Activated T-cell treated with anti-CD3 and anti-CD28 coated beads, Interleukin-2, amount 50 U/mL, for 4 hours (primary cell): ENCODE measurements at regions not wholly inside any gene's neighbourhood (a gene's known extent, or its start where the extent isn't known, plus 50 kb on each side); places are given as distances from the start of the nearest gene placed in this dataset.

ENCODE experiments used
- ATAC-seq, 2 donors: fragments of 200-7000 bp; cut with Tn5 transposase; one replicate each; pipeline ENCODE4 v1.10.0; 2021
- DNase-seq: peaks from one replicate; pipeline ENCODE4 v3.0.0-alpha.2; 2020
- H3K27me3 Mint-ChIP-seq: one replicate; pipeline ENCODE4 v1.8.0; 2021; ENCODE audit warnings: low read depth, mixed read lengths
- H3K36me3 Mint-ChIP-seq: one replicate; pipeline ENCODE4 v1.8.0; 2022; ENCODE audit warnings: mixed read lengths; ENCODE audit not compliant: insufficient read depth
- H3K4me1 Mint-ChIP-seq: one replicate; pipeline ENCODE4 v1.8.0; 2021; ENCODE audit warnings: low read depth, mixed read lengths
- H3K4me3 Mint-ChIP-seq: one replicate; pipeline ENCODE4 v1.8.0; 2021; ENCODE audit warnings: mild to moderate bottlenecking, moderate library complexity, mixed read lengths
- H3K9me3 Mint-ChIP-seq: one replicate; pipeline ENCODE4 v1.8.0; 2021; ENCODE audit warnings: mixed read lengths

- H3K27me3 Mint-ChIP-seq = no peaks in the 10 kb centered on the region
- no peaks in the 10 kb centered on the region for H3K36me3 Mint-ChIP-seq
- no peak for ATAC-seq
- H3K9me3 Mint-ChIP-seq = no peaks in the 10 kb centered on the region
- peaks cover 8% of the 10 kb centered on the region for H3K4me1 Mint-ChIP-seq
- DNase-seq = no peak
- H3K4me3 Mint-ChIP-seq = no peak overlapping the region
These were observed 53.3 kb upstream of the SMLR1 start for GRCh38 chr6:130773860-130774259.

DNA sequence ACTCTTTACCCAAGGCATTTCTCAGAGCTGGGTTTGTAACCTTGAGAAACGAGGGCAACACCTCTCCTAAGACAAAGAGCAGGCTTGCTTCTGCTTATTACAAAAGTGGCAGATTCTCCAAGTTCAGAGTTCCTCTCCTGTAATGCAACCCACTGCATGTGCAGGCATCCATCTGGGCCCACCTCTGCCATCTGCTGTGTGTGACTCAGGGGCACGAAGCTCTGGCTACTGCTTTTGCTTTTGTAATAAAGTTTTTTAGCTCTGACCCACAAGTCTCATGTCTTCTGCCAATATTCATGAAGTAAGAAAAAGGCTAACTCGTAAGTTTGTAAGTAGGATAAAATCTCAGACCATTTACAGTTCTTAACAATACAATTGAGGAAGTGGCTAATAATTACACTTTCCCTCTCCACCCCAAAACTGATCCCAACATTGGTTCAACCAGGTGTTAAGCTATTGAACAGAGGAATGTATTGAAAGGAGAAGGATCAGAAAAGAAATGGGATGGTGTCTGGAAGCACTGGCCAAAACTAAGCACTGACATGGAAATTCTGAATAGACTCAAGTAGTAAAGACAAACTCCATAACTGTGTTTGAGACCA lies 51.7 kb upstream of the SMLR1 start:
- no peaks in the 10 kb centered on the region for H3K27me3 Mint-ChIP-seq
- no peak overlapping the region for H3K4me3 Mint-ChIP-seq
- H3K36me3 Mint-ChIP-seq = no peaks in the 10 kb centered on the region
- ATAC-seq = no peak
- H3K9me3 Mint-ChIP-seq = no peaks in the 10 kb centered on the region
- DNase-seq = no peak
- H3K4me1 Mint-ChIP-seq = peaks cover 23% of the 10 kb centered on the region

DNA sequence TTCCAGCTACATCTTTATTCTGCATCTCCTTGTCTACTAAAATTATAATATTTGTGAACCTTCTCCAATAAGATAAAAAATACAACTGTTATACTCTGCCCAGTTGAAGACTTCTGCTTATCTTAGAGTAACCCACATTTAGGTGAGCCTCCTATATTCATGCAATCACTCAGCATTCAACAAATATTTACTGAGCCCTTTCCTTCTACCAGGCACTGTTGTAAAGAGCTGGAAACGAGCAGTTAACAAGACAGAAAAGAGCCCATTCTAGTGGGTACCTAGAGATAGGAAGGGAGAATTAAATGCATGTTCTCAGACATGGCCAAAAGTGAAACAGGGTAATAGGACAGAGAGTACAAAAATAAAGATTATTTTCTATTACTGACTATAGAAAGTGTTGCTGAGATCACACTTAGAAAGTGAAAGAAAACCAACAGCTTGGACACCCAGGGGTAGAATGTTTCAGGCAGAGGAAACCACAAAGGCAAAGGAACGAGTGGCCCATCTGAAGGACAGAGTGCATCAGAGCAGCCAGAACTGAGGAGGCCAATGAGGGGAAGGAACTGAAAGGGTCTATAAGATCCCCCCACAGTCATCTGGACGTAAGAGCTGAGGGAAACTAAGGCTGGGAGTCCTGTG lies 50.8 kb upstream of the SMLR1 start:
- no peaks in the 10 kb centered on the region for H3K9me3 Mint-ChIP-seq
- no peak overlapping the region for H3K4me3 Mint-ChIP-seq
- peaks cover 32% of the 10 kb centered on the region for H3K4me1 Mint-ChIP-seq
- no peaks in the 10 kb centered on the region for H3K27me3 Mint-ChIP-seq
- ATAC-seq (no peak), DNase-seq (no peak)
- H3K36me3 Mint-ChIP-seq = no peaks in the 10 kb centered on the region
